Gastrocnemius medialis (tissue), 4 donors: ENCODE measurements at regions not wholly inside any gene's neighbourhood (a gene's known extent, or its start where the extent isn't known, plus 50 kb on each side); places are given as distances from the start of the nearest gene placed in this dataset.

Source experiments
- ATAC-seq, 2 donors: fragments of 150-250 bp; one replicate each; pipeline ENCODE4 v1.9.1; 2016
- DNase-seq, 2 donors: peaks; one replicate each; pipeline ENCODE4 v3.0.0-alpha.2; 2019
- H3K27ac ChIP-seq, 4 donors: fragments of 200-600 bp; sonication (generic); 1 replicate in 1 of 4; 2 replicates in 3 of 4; pipeline ENCODE4 v1.5.1; 2016 to 2018; ENCODE audit warnings: mild to moderate bottlenecking in 2 of 4, moderate library complexity in 1 of 4
- H3K27me3 ChIP-seq, 3 donors: fragments of 200-600 bp; sonication (generic) in 2 of 3; 1 replicate in 1 of 3; 2 replicates in 2 of 3; pipeline versions ENCODE4 v1.5.1 to v1.6.0; 2016 to 2019; ENCODE audit warnings: mild to moderate bottlenecking in 1 of 3, moderate library complexity in 1 of 3
- H3K36me3 ChIP-seq, 2 donors: fragments of 200-600 bp; sonication (generic) in 1 of 2; one replicate each; pipeline ENCODE4 v1.5.1; 2017 to 2018
- H3K4me1 ChIP-seq, 2 donors: fragments of 200-600 bp; sonication (generic) in 1 of 2; one replicate each; pipeline ENCODE4 v1.5.1; 2016 to 2017; ENCODE audit warnings: mild to moderate bottlenecking in 2 of 2
- H3K4me3 ChIP-seq, 4 donors: fragments of 200-600 bp; sonication (generic) in 3 of 4; 1 replicate in 1 of 4; 2 replicates in 3 of 4; pipeline ENCODE4 v1.5.1; 2016 to 2019; ENCODE audit warnings: mild to moderate bottlenecking in 2 of 4
- H3K9me3 ChIP-seq, 3 donors: fragments of 200-600 bp; sonication (generic) in 2 of 3; 1 replicate in 1 of 3; 2 replicates in 2 of 3; pipeline ENCODE4 v1.5.1; 2016 to 2019
- CTCF ChIP-seq, 5 experiments: fragments of 450-650 bp in 3 of 5; fragments of 200-600 bp in 2 of 5; sonication (generic) in 2 of 5; IDR thresholded peaks in 4 of 5; conservative IDR thresholded peaks in 1 of 5; 1 replicate in 4 of 5; 2 replicates in 1 of 5; pipeline ENCODE4 v1.5.1; 2016 to 2019; ENCODE audit warnings: antibody characterized with exemption in 5 of 5, mild to moderate bottlenecking in 3 of 5, moderate library complexity in 3 of 5
- POLR2A ChIP-seq, 2 donors: fragments of 450-650 bp; IDR thresholded peaks; one replicate each; pipeline ENCODE4 v1.6.1; 2017; ENCODE audit warnings: antibody characterized with exemption in 2 of 2, mild to moderate bottlenecking in 2 of 2, moderate library complexity in 2 of 2
- in situ Hi-C, 4 donors: fragments of 200-750 bp; cut with MboI; loops; one replicate each; pipeline versions ENCODE4 v1.15.0 to v1.8.0; 2017; ENCODE audit warnings: low sequenced_read_pairs in 4 of 4
- intact Hi-C: fragments of 100-400 bp; cut with DNase I; formaldehyde crosslinking; loops from one replicate; pipeline ENCODE4 v1.15.1; 2023; ENCODE audit warnings: low total_unique reads

DNA sequence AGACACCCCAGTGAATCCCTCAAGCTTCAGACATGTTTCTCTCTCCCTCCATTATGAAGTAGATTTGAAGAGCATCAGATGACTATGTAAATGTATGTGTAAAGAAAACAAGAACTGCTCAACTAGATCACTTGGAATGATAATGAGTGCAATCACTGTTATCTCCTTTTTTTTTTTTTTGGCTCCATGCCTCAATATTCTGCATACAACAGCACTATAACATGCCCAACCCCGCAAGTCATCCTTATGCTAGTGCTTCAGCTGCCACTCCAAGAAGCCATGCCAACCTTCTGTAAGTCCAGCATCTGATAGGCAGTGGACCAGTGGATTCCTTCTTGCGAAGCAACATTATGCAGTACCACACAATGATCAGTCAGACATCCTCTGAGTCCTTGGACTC, 133.7 kb downstream of the TFPI2 start:
- Histone ChIP-seq H3K27ac (no peak overlapping the region), H3K9me3 (no peaks in the 10 kb centered on the region), H3K36me3 (no peaks in the 10 kb centered on the region), H3K27me3 (no peaks in the 10 kb centered on the region), H3K4me3 (no peak overlapping the region), H3K4me1 (no peaks in the 10 kb centered on the region)
- TF ChIP-seq POLR2A (IDR thresholded peaks at IDR 0.05) = no peak
- TF ChIP-seq CTCF (IDR thresholded peaks at IDR 0.05 in 4 of 5, conservative IDR thresholded peaks at IDR 0.05 in 1 of 5) = no peak
- intact Hi-C loops (no loop called here), in situ Hi-C loops (no loop called here)
- DNase-seq (no peak), ATAC-seq (no peak)

GRCh38 chr7:93751421-93751820, 139.1 kb downstream of the TFPI2 start:
- intact Hi-C loops (no loop called here), in situ Hi-C loops (no loop called here)
- H3K36me3 ChIP-seq = no peaks in the 10 kb centered on the region
- no peak for TF ChIP-seq CTCF (IDR thresholded peaks at IDR 0.05 in 4 of 5, conservative IDR thresholded peaks at IDR 0.05 in 1 of 5)
- no peak for TF ChIP-seq POLR2A (IDR thresholded peaks at IDR 0.05)
- no peaks in the 10 kb centered on the region for H3K4me1 ChIP-seq
- H3K9me3 ChIP-seq = no peaks in the 10 kb centered on the region
- no peak overlapping the region for H3K4me3 ChIP-seq
- no peak overlapping the region for H3K27ac ChIP-seq
- H3K27me3 ChIP-seq = no peaks in the 10 kb centered on the region
- DNase-seq (no peak), ATAC-seq (no peak)

- DNase-seq (no peak), ATAC-seq (no peak)
- Histone ChIP-seq H3K36me3 (no peaks in the 10 kb centered on the region), H3K4me1 (no peaks in the 10 kb centered on the region), H3K27me3 (no peaks in the 10 kb centered on the region), H3K9me3 (no peaks in the 10 kb centered on the region), H3K4me3 (no peak overlapping the region), H3K27ac (no peak overlapping the region)
- intact Hi-C loops (no loop called here), in situ Hi-C loops (no loop called here)
- TF ChIP-seq POLR2A (IDR thresholded peaks at IDR 0.05) = no peak
- no peak for TF ChIP-seq CTCF (IDR thresholded peaks at IDR 0.05 in 4 of 5, conservative IDR thresholded peaks at IDR 0.05 in 1 of 5)
These were observed 139.6 kb downstream of the TFPI2 start for GRCh38 chr7:93750986-93751385.

DNA sequence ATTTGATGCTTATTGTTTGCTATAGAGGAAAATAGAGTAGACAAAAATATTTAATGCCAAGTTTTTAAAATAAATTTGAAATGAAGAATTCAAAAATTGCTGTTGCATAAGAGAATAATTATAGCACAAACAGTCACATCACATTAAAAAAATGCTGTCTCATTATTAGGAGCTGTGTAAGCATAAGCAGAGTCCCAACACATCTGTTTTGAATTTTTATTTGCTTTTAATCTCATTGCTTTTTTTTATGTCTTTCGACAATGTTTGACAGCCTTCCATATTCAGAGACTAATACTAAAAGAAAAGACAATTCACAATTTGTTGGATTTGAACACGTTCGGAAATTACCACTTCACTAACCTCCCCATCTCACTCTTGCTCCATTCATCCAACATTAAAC, 143.5 kb downstream of the TFPI2 start:
- intact Hi-C loops = no loop called here

More for the DNA sequence above, 143.5 kb downstream of the TFPI2 start:
- no peak overlapping the region for H3K27ac ChIP-seq
- H3K9me3 ChIP-seq = no peaks in the 10 kb centered on the region
- in situ Hi-C loops = no loop called here
- no peak for DNase-seq
- H3K4me3 ChIP-seq = no peak overlapping the region
- TF ChIP-seq POLR2A (IDR thresholded peaks at IDR 0.05) = no peak
- TF ChIP-seq CTCF (IDR thresholded peaks at IDR 0.05 in 4 of 5, conservative IDR thresholded peaks at IDR 0.05 in 1 of 5) = no peak
- H3K4me1 ChIP-seq = no peaks in the 10 kb centered on the region
- no peaks in the 10 kb centered on the region for H3K27me3 ChIP-seq
- H3K36me3 ChIP-seq = no peaks in the 10 kb centered on the region
- no peak for ATAC-seq
